Neuronal stem cell (in vitro differentiated cells): ENCODE measurements at regions not wholly inside any gene's neighbourhood (a gene's known extent, or its start where the extent isn't known, plus 50 kb on each side); places are given as distances from the start of the nearest gene placed in this dataset.

ENCODE experiments used
- DNase-seq: peaks from one replicate; pipeline ENCODE4 v3.0.0-alpha.2; 2013; ENCODE audit warnings: low spot score
- H2AFZ ChIP-seq: one replicate; pipeline ENCODE4 v1.6.1; 2013; ENCODE audit warnings: mild to moderate bottlenecking, low read length, inconsistent platforms
- H2AK5ac ChIP-seq: 2 replicates; pipeline ENCODE4 v1.6.1; 2013; ENCODE audit warnings: low read depth, mild to moderate bottlenecking, inconsistent platforms, low read length, moderate library complexity, mixed read lengths
- H2BK120ac ChIP-seq: 2 replicates; pipeline ENCODE4 v1.6.1; 2013; ENCODE audit warnings: low read depth, mild to moderate bottlenecking, inconsistent platforms, low read length, moderate library complexity, mixed read lengths
- H2BK12ac ChIP-seq: one replicate; pipeline ENCODE4 v1.6.1; 2013; ENCODE audit warnings: low read length, inconsistent platforms
- H2BK15ac ChIP-seq: 2 replicates; pipeline ENCODE4 v1.6.1; 2013; ENCODE audit warnings: mild to moderate bottlenecking, low read length, inconsistent platforms, mixed read lengths
- H2BK5ac ChIP-seq: one replicate; pipeline ENCODE4 v1.6.1; 2013; ENCODE audit warnings: inconsistent platforms, mild to moderate bottlenecking, low read length, moderate library complexity
- H3K14ac ChIP-seq: one replicate; pipeline ENCODE4 v1.6.1; 2013; ENCODE audit warnings: low read length, inconsistent platforms
- H3K18ac ChIP-seq: 2 replicates; pipeline ENCODE4 v1.6.1; 2013; ENCODE audit warnings: low read length, inconsistent platforms
- H3K23ac ChIP-seq: 2 replicates; pipeline ENCODE4 v1.6.1; 2013; ENCODE audit warnings: low read depth, mild to moderate bottlenecking, mixed read lengths, low read length, inconsistent platforms; ENCODE audit not compliant: poor library complexity
- H3K27ac ChIP-seq: replicated peaks from 3 replicates; pipeline ENCODE4 v1.5.1; 2013; ENCODE audit warnings: low read length, inconsistent platforms
- H3K27me3 ChIP-seq, 3 experiments: 2 replicates each; pipeline ENCODE4 v1.6.1; 2013; ENCODE audit warnings: low read length in 3 of 3, mild to moderate bottlenecking in 2 of 3, inconsistent platforms in 1 of 3, low read depth in 1 of 3, mixed read lengths in 1 of 3, moderate library complexity in 1 of 3; ENCODE audit not compliant: control insufficient read depth in 3 of 3, insufficient read depth in 3 of 3
- H3K36me3 ChIP-seq, 2 donors: replicated peaks in 1 of 2; 2 replicates each; pipeline ENCODE4 v1.6.1; 2013; ENCODE audit warnings: low read length in 2 of 2; ENCODE audit not compliant: control insufficient read depth in 2 of 2, insufficient read depth in 2 of 2
- H3K4ac ChIP-seq: 2 replicates; pipeline ENCODE4 v1.6.1; 2013; ENCODE audit warnings: inconsistent platforms, mild to moderate bottlenecking, low read length, moderate library complexity
- H3K4me1 ChIP-seq, 2 donors: 1 replicate in 1 of 2; 2 replicates in 1 of 2; pipeline ENCODE4 v1.6.1; 2013; ENCODE audit warnings: low read length in 2 of 2, low read depth in 1 of 2; ENCODE audit not compliant: control insufficient read depth in 2 of 2, insufficient read depth in 1 of 2
- H3K4me2 ChIP-seq: one replicate; pipeline ENCODE4 v1.6.1; 2013; ENCODE audit warnings: mild to moderate bottlenecking, low read length, inconsistent platforms; ENCODE audit not compliant: insufficient read depth, poor library complexity, severe bottlenecking
- H3K4me3 ChIP-seq, 2 donors: 2 replicates each; pipeline ENCODE4 v1.5.1; 2013; ENCODE audit warnings: low read length in 2 of 2, mild to moderate bottlenecking in 2 of 2, inconsistent platforms in 1 of 2, moderate library complexity in 1 of 2
- H3K79me1 ChIP-seq: one replicate; pipeline ENCODE4 v1.6.1; 2013; ENCODE audit warnings: low read depth, mild to moderate bottlenecking, inconsistent platforms, low read length, moderate library complexity
- H3K9ac ChIP-seq: one replicate; pipeline ENCODE4 v1.6.1; 2013; ENCODE audit warnings: mild to moderate bottlenecking, low read depth, low read length, inconsistent platforms; ENCODE audit not compliant: poor library complexity
- H3K9me3 ChIP-seq, 2 donors: replicated peaks in 1 of 2; 2 replicates each; pipeline versions ENCODE3 to v1.6.1; 2013; ENCODE audit warnings: low read length in 2 of 2, mild to moderate bottlenecking in 2 of 2, inconsistent platforms in 1 of 2, low read depth in 1 of 2, mixed read lengths in 1 of 2, moderate library complexity in 1 of 2; ENCODE audit not compliant: control insufficient read depth in 2 of 2, insufficient read depth in 1 of 2
- H4K8ac ChIP-seq: one replicate; pipeline ENCODE4 v1.6.1; 2013; ENCODE audit warnings: low read depth, mild to moderate bottlenecking, inconsistent platforms, low read length, moderate library complexity
- H4K91ac ChIP-seq: one replicate; pipeline ENCODE4 v1.6.1; 2013; ENCODE audit warnings: low read length, low read depth, mild to moderate bottlenecking, inconsistent platforms; ENCODE audit not compliant: poor library complexity
- WGBS, 2 donors: extraction: QIAGEN DNeasy Blood & Tissue Kit; methylation state at CpG; one replicate each; pipeline ENCODE4 v1.1.7; 2013; ENCODE audit warnings: missing lambda C conversion rate in 2 of 2, mixed read lengths in 1 of 2; ENCODE audit not compliant: insufficient read length in 2 of 2, insufficient replicate concordance in 1 of 2; ENCODE audit errors: extremely low coverage in 2 of 2; 5-methylcytosine and 5-hydroxymethylcytosine counted together

- H3K27me3 ChIP-seq, result no peaks in the 10 kb centered on the region
- no CpG with 5 or more reads among the region's 1 CpG for WGBS, 2 donors
- no peak overlapping the region for H3K9ac ChIP-seq
Observed at GRCh38 chrX:95860127-95860526, 824.5 kb upstream of the DIAPH2 start.

GRCh38 chrX:95875661-95876060, 809.0 kb upstream of the DIAPH2 start:
- H3K27ac ChIP-seq, result no peak overlapping the region
- no peaks in the 10 kb centered on the region for H3K79me1 ChIP-seq
- H3K18ac ChIP-seq, result no peak overlapping the region
- no peak for DNase-seq
- no peak overlapping the region for H3K23ac ChIP-seq
- no peaks in the 10 kb centered on the region for H3K4me1 ChIP-seq
- H3K36me3 ChIP-seq, result no peaks in the 10 kb centered on the region
- H3K4ac ChIP-seq, result no peak overlapping the region
- no peak overlapping the region for H3K14ac ChIP-seq
- no peaks in the 10 kb centered on the region for H3K27me3 ChIP-seq
- H3K9me3 ChIP-seq, result no peaks in the 10 kb centered on the region
- no peak overlapping the region for H4K91ac ChIP-seq
- H2BK12ac ChIP-seq, result no peak overlapping the region
- H4K8ac ChIP-seq, result no peak overlapping the region
- H2BK5ac ChIP-seq, result no peak overlapping the region
- WGBS, 2 donors, result no CpG with 5 or more reads among the region's 1 CpG
- no peak overlapping the region for H2AFZ ChIP-seq
- no peak overlapping the region for H3K9ac ChIP-seq
- H3K4me2 ChIP-seq, result no peak overlapping the region
- no peak overlapping the region for H2BK15ac ChIP-seq
- H2AK5ac ChIP-seq, result no peak overlapping the region
- no peak overlapping the region for H2BK120ac ChIP-seq
- no peak overlapping the region for H3K4me3 ChIP-seq

More at GRCh38 chrX:95860127-95860526, 824.5 kb upstream of the DIAPH2 start:
- no peak overlapping the region for H3K18ac ChIP-seq
- H2BK120ac ChIP-seq, result no peak overlapping the region
- H3K27ac ChIP-seq, result no peak overlapping the region
- no peak overlapping the region for H3K14ac ChIP-seq
- no peak overlapping the region for H2BK12ac ChIP-seq
- no peak overlapping the region for H3K23ac ChIP-seq
- H2AK5ac ChIP-seq, result no peak overlapping the region
- H3K36me3 ChIP-seq, result no peaks in the 10 kb centered on the region
- no peak overlapping the region for H3K4me3 ChIP-seq
- no peak overlapping the region for H3K4ac ChIP-seq
- H2BK15ac ChIP-seq, result no peak overlapping the region
- H4K8ac ChIP-seq, result no peak overlapping the region
- H2BK5ac ChIP-seq, result no peak overlapping the region
- no peak overlapping the region for H3K4me2 ChIP-seq
- H3K79me1 ChIP-seq, result no peaks in the 10 kb centered on the region
- no peak overlapping the region for H2AFZ ChIP-seq
- no peaks in the 10 kb centered on the region for H3K4me1 ChIP-seq
- DNase-seq, result no peak
- no peaks in the 10 kb centered on the region for H3K9me3 ChIP-seq
- H4K91ac ChIP-seq, result no peak overlapping the region

GRCh38 chrX:95878874-95879273, 805.8 kb upstream of the DIAPH2 start:
- no peak for DNase-seq
- H2AFZ ChIP-seq, result no peak overlapping the region

GRCh38 chrX:95884186-95884585, 800.5 kb upstream of the DIAPH2 start:
- Histone ChIP-seq H3K18ac (no peak overlapping the region), H3K4me2 (no peak overlapping the region), H3K23ac (no peak overlapping the region), H3K27ac (no peak overlapping the region), H2AFZ (no peak overlapping the region), H3K4me1 (no peaks in the 10 kb centered on the region), H2AK5ac (no peak overlapping the region), H2BK12ac (no peak overlapping the region), H3K27me3 (no peaks in the 10 kb centered on the region), H3K14ac (no peak overlapping the region), H3K4me3 (no peak overlapping the region), H2BK120ac (no peak overlapping the region), H2BK5ac (no peak overlapping the region), H4K91ac (no peak overlapping the region), H3K9me3 (no peaks in the 10 kb centered on the region), H3K9ac (no peak overlapping the region), H3K4ac (no peak overlapping the region), H3K79me1 (no peaks in the 10 kb centered on the region), H3K36me3 (no peaks in the 10 kb centered on the region), H4K8ac (no peak overlapping the region), H2BK15ac (no peak overlapping the region)
- DNase-seq, result no peak
- no CpG with 5 or more reads among the region's 2 CpGs for WGBS, 2 donors

More at GRCh38 chrX:95878874-95879273, 805.8 kb upstream of the DIAPH2 start:
- Histone ChIP-seq H3K9ac (no peak overlapping the region), H2AK5ac (no peak overlapping the region), H3K4me3 (no peak overlapping the region), H2BK5ac (no peak overlapping the region), H3K14ac (no peak overlapping the region), H3K27me3 (no peaks in the 10 kb centered on the region), H4K8ac (no peak overlapping the region), H3K79me1 (no peaks in the 10 kb centered on the region), H2BK15ac (no peak overlapping the region), H3K4me1 (no peaks in the 10 kb centered on the region), H3K4me2 (no peak overlapping the region), H2BK120ac (no peak overlapping the region), H3K9me3 (no peaks in the 10 kb centered on the region), H3K27ac (no peak overlapping the region), H2BK12ac (no peak overlapping the region), H3K23ac (no peak overlapping the region), H3K4ac (no peak overlapping the region), H3K36me3 (no peaks in the 10 kb centered on the region), H4K91ac (no peak overlapping the region), H3K18ac (no peak overlapping the region)
- WGBS, 2 donors, result no CpG with 5 or more reads among the region's 4 CpGs
